Panc1 (cell line): ENCODE measurements at regions not wholly inside any gene's neighbourhood (a gene's known extent, or its start where the extent isn't known, plus 50 kb on each side); places are given as distances from the start of the nearest gene placed in this dataset.

Experiments
- ATAC-seq: fragments of 200-7000 bp; cut with Tn5 transposase; 2 replicates; pipeline ENCODE4 v1.9.1; 2020; ENCODE audit warnings: mild to moderate bottlenecking, moderate library complexity
- BruUV-seq: library from RNA; stranded (reverse); fragments of 400-500 nt; replicated peaks from 2 replicates; lab custom pipeline; 2021; lab: Mats Ljungman, UMichigan
- CTCF ChIA-PET: fragments of 300-600 bp; sonication (Branson Sonifier 250); formaldehyde crosslinking; loops from one replicate; lab custom pipeline; 2022; ENCODE audit warnings: antibody characterized with exemption; lab: Charles Lee
- POLR2A ChIA-PET: fragments of 300-600 bp; sonication (Branson Sonifier 250); formaldehyde crosslinking; loops from one replicate; lab custom pipeline; 2022; ENCODE audit warnings: antibody characterized with exemption; lab: Charles Lee
- DNase-seq: peaks from one replicate; pipeline ENCODE4 v3.0.0-alpha.2; 2010; ENCODE audit warnings: low read depth, low spot score
- H3K27ac ChIP-seq: 2 replicates; pipeline ENCODE4 v1.5.1; 2011; ENCODE audit warnings: mild to moderate bottlenecking, low read length, inconsistent platforms
- H3K27me3 ChIP-seq: fragments of 200-500 bp; sonication (Bioruptor generic); 2 replicates; pipeline ENCODE4 v1.6.0; 2014; ENCODE audit warnings: low read length, inconsistent platforms; ENCODE audit not compliant: control insufficient read depth, insufficient read depth
- H3K36me3 ChIP-seq: fragments of 200-500 bp; sonication (Bioruptor generic); 2 replicates; pipeline ENCODE4 v1.5.1; 2014; ENCODE audit warnings: inconsistent platforms, mild to moderate bottlenecking, low read length, moderate library complexity; ENCODE audit not compliant: control insufficient read depth, insufficient read depth
- H3K4me1 ChIP-seq: 2 replicates; pipeline ENCODE4 v1.5.1; 2011; ENCODE audit warnings: inconsistent platforms, mild to moderate bottlenecking, low read length, moderate library complexity; ENCODE audit not compliant: control insufficient read depth, insufficient read depth
- H3K4me3 ChIP-seq, 2 experiments: 2 replicates each; pipeline ENCODE4 v1.5.1; 2011 to 2012; ENCODE audit warnings: low read depth in 2 of 2, low read length in 2 of 2, mild to moderate bottlenecking in 2 of 2, inconsistent platforms in 1 of 2, moderate library complexity in 1 of 2
- H3K9me3 ChIP-seq: fragments of 200-500 bp; sonication (Bioruptor generic); 2 replicates; pipeline ENCODE4 v1.5.1; 2014; ENCODE audit warnings: low read depth, mild to moderate bottlenecking, inconsistent platforms, low read length, moderate library complexity; ENCODE audit not compliant: control insufficient read depth, insufficient read depth
- CTCF ChIP-seq: fragments of 450-650 bp; IDR thresholded peaks from 2 replicates; pipeline ENCODE4 v1.5.1; 2017; ENCODE audit warnings: mild to moderate bottlenecking
- POLR2AphosphoS5 ChIP-seq: IDR thresholded peaks from 2 replicates; pipeline ENCODE4 v1.6.1; 2012; ENCODE audit warnings: mild to moderate bottlenecking, low read depth, low read length, moderate library complexity
- SIN3A ChIP-seq: IDR thresholded peaks from 2 replicates; pipeline ENCODE4 v1.6.1; 2012; ENCODE audit warnings: low read depth, mild to moderate bottlenecking, low read length, moderate library complexity, borderline replicate concordance; ENCODE audit not compliant: insufficient read depth
- TCF7L2 ChIP-seq: IDR thresholded peaks from 2 replicates; pipeline ENCODE4 v1.6.1; 2011; ENCODE audit warnings: mild to moderate bottlenecking, low read depth, low read length, inconsistent platforms
- in situ Hi-C: cut with HindIII; loops from 2 replicates; pipeline ENCODE4 v1.10.0; 2016; ENCODE audit warnings: low sequenced_read_pairs, low pct_unique_long_range_greater_than_20kb
- intact Hi-C: fragments of 100-400 bp; cut with micrococcal nuclease; formaldehyde crosslinking; loops from one replicate; pipeline ENCODE4 v1.10.0; 2022; ENCODE audit not compliant: unreplicated experiment
- TF ChIP-seq, protein P1 (sequence below), 2 experiments: IDR thresholded peaks; 2 replicates each; pipeline ENCODE4 v1.6.1; 2011 to 2012; ENCODE audit warnings: low read depth in 2 of 2, control low read depth in 1 of 2, low read length in 1 of 2, mild to moderate bottlenecking in 1 of 2, moderate library complexity in 1 of 2; ENCODE audit not compliant: insufficient read depth in 1 of 2

- no TSS peak for BruUV-seq
- in situ Hi-C loops = no loop called here
- H3K27me3 ChIP-seq = no peaks in the 10 kb centered on the region
- ATAC-seq = no peak
- POLR2A ChIA-PET = no interaction called here
- DNase-seq = no peak
- H3K27ac ChIP-seq = no peak overlapping the region
- no peak for TF ChIP-seq TCF7L2
- no peak for TF ChIP-seq CTCF
- TF ChIP-seq, protein P1, sequence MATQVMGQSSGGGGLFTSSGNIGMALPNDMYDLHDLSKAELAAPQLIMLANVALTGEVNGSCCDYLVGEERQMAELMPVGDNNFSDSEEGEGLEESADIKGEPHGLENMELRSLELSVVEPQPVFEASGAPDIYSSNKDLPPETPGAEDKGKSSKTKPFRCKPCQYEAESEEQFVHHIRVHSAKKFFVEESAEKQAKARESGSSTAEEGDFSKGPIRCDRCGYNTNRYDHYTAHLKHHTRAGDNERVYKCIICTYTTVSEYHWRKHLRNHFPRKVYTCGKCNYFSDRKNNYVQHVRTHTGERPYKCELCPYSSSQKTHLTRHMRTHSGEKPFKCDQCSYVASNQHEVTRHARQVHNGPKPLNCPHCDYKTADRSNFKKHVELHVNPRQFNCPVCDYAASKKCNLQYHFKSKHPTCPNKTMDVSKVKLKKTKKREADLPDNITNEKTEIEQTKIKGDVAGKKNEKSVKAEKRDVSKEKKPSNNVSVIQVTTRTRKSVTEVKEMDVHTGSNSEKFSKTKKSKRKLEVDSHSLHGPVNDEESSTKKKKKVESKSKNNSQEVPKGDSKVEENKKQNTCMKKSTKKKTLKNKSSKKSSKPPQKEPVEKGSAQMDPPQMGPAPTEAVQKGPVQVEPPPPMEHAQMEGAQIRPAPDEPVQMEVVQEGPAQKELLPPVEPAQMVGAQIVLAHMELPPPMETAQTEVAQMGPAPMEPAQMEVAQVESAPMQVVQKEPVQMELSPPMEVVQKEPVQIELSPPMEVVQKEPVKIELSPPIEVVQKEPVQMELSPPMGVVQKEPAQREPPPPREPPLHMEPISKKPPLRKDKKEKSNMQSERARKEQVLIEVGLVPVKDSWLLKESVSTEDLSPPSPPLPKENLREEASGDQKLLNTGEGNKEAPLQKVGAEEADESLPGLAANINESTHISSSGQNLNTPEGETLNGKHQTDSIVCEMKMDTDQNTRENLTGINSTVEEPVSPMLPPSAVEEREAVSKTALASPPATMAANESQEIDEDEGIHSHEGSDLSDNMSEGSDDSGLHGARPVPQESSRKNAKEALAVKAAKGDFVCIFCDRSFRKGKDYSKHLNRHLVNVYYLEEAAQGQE (IDR thresholded peaks at IDR 0.05; ENCODE audit: insufficient read depth in 1 of 2, low read depth in 2 of 2, low read length in 1 of 2) = no peak
- no peak for TF ChIP-seq POLR2AphosphoS5
- no peak for TF ChIP-seq SIN3A
- H3K36me3 ChIP-seq = no peaks in the 10 kb centered on the region
- CTCF ChIA-PET = no interaction called here
- H3K9me3 ChIP-seq = no peaks in the 10 kb centered on the region; the same call in 1 of the 2 replicates
- intact Hi-C loops = no loop called here
- no peak overlapping the region for H3K4me3 ChIP-seq
- no peaks in the 10 kb centered on the region for H3K4me1 ChIP-seq
Measured at GRCh38 chr4:175412746-175413145, 399.3 kb downstream of the GPM6A start.

DNA sequence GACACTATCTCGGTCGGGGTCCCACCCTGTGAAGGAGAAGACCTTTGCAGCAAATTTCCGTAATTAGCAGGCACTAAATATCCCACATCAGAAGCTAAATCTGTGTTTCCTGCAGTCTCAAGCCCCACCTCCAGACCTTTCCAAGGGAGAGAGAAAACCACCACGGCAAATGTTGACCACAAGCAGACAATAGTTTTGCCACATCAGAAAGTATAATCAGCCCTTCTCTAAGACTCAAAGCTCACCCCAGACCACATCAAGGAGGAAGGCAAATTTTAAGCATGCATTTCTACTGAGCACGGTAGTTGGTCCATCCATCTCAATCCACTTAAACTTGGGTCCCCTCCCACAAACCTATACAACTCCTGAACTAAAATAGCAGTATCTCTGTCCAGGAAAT, 398.5 kb downstream of the GPM6A start:
- no peak for ATAC-seq
- Histone ChIP-seq H3K27me3 (no peaks in the 10 kb centered on the region), H3K4me3 (no peak overlapping the region), H3K36me3 (no peaks in the 10 kb centered on the region), H3K27ac (no peak overlapping the region), H3K4me1 (no peaks in the 10 kb centered on the region), H3K9me3 (no peaks in the 10 kb centered on the region; the same call in 1 of the 2 replicates)
- ChIA-PET POLR2A (no interaction called here), CTCF (no interaction called here)
- intact Hi-C loops (no loop called here), in situ Hi-C loops (no loop called here)
- no peak for DNase-seq
- no peak for TF ChIP-seq POLR2AphosphoS5
- TF ChIP-seq TCF7L2 = no peak
- TF ChIP-seq CTCF = no peak
- TF ChIP-seq, protein P1 (IDR thresholded peaks at IDR 0.05; ENCODE audit: insufficient read depth in 1 of 2, low read depth in 2 of 2, low read length in 1 of 2) = no peak
- TF ChIP-seq SIN3A = no peak
- BruUV-seq = no TSS peak
